Hepatocyte (in vitro differentiated cells): ENCODE measurements at regions not wholly inside any gene's neighbourhood (a gene's known extent, or its start where the extent isn't known, plus 50 kb on each side); places are given as distances from the start of the nearest gene placed in this dataset.

ENCODE experiments used
- DNase-seq: peaks from one replicate; pipeline ENCODE4 v3.0.0-alpha.2; 2016; ENCODE audit warnings: low spot score
- H2AFZ ChIP-seq: fragments of 200-600 bp; sonication (generic); 2 replicates; pipeline ENCODE4 v1.6.0; 2016; ENCODE audit warnings: antibody characterized with exemption, mild to moderate bottlenecking
- H3K27ac ChIP-seq: fragments of 200-600 bp; sonication (generic); 2 replicates; pipeline ENCODE4 v1.5.1; 2016; ENCODE audit warnings: mild to moderate bottlenecking
- H3K27me3 ChIP-seq: fragments of 200-600 bp; sonication (generic); 2 replicates; pipeline ENCODE4 v1.6.1; 2016
- H3K36me3 ChIP-seq: fragments of 200-600 bp; sonication (generic); replicated peaks from 2 replicates; pipeline ENCODE4 v1.5.1; 2016; ENCODE audit warnings: low read depth; ENCODE audit not compliant: insufficient read depth
- H3K4me1 ChIP-seq: fragments of 200-600 bp; sonication (generic); 2 replicates; pipeline ENCODE4 v1.5.1; 2016; ENCODE audit warnings: mild to moderate bottlenecking, moderate library complexity; ENCODE audit not compliant: insufficient read depth
- H3K4me2 ChIP-seq: fragments of 200-600 bp; sonication (generic); 2 replicates; pipeline ENCODE4 v1.6.0; 2016
- H3K4me3 ChIP-seq: fragments of 200-600 bp; sonication (generic); 2 replicates; pipeline ENCODE4 v1.5.1; 2016; ENCODE audit warnings: mild to moderate bottlenecking
- H3K79me2 ChIP-seq: fragments of 200-600 bp; sonication (generic); 2 replicates; pipeline ENCODE4 v1.6.0; 2017; ENCODE audit warnings: mild to moderate bottlenecking
- H3K9me2 ChIP-seq: fragments of 200-600 bp; sonication (generic); replicated peaks from 2 replicates; pipeline ENCODE4 v1.6.0; 2017; ENCODE audit warnings: mild to moderate bottlenecking; ENCODE audit not compliant: insufficient read depth
- H3K9me3 ChIP-seq: fragments of 200-600 bp; sonication (generic); 2 replicates; pipeline ENCODE4 v1.5.1; 2016; ENCODE audit warnings: low read depth, mild to moderate bottlenecking
- H4K20me1 ChIP-seq: fragments of 200-600 bp; sonication (generic); 2 replicates; pipeline ENCODE4 v1.6.0; 2016; ENCODE audit warnings: mild to moderate bottlenecking; ENCODE audit not compliant: insufficient read depth, poor library complexity, severe bottlenecking
- EZH2 ChIP-seq: fragments of 200-600 bp; sonication (generic); IDR thresholded peaks from 2 replicates; pipeline ENCODE4 v1.6.1; 2016; ENCODE audit warnings: antibody characterized with exemption, mild to moderate bottlenecking, borderline replicate concordance
- EZH2phosphoT487 ChIP-seq: fragments of 200-600 bp; sonication (generic); IDR thresholded peaks from one replicate; pipeline ENCODE4 v1.6.1; 2018; ENCODE audit warnings: antibody characterized with exemption, mild to moderate bottlenecking, low read depth, moderate library complexity; ENCODE audit not compliant: unreplicated experiment, severe bottlenecking
- WGBS: methylation state at CpG from one replicate; pipeline ENCODE4 v1.1.6; 2016; ENCODE audit warnings: low lambda C conversion rate; ENCODE audit errors: missing lambda C conversion rate; 5-methylcytosine and 5-hydroxymethylcytosine counted together
- TF ChIP-seq, protein P1 (sequence below): fragments of 200-600 bp; sonication (generic); IDR thresholded peaks from 2 replicates; pipeline ENCODE4 v1.5.1; 2016; ENCODE audit warnings: antibody characterized with exemption, mild to moderate bottlenecking; ENCODE audit not compliant: poor library complexity

- TF ChIP-seq EZH2phosphoT487 = no peak
- TF ChIP-seq, protein P1, sequence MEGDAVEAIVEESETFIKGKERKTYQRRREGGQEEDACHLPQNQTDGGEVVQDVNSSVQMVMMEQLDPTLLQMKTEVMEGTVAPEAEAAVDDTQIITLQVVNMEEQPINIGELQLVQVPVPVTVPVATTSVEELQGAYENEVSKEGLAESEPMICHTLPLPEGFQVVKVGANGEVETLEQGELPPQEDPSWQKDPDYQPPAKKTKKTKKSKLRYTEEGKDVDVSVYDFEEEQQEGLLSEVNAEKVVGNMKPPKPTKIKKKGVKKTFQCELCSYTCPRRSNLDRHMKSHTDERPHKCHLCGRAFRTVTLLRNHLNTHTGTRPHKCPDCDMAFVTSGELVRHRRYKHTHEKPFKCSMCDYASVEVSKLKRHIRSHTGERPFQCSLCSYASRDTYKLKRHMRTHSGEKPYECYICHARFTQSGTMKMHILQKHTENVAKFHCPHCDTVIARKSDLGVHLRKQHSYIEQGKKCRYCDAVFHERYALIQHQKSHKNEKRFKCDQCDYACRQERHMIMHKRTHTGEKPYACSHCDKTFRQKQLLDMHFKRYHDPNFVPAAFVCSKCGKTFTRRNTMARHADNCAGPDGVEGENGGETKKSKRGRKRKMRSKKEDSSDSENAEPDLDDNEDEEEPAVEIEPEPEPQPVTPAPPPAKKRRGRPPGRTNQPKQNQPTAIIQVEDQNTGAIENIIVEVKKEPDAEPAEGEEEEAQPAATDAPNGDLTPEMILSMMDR = no peak
- no peak for TF ChIP-seq EZH2
- no peaks in the 10 kb centered on the region for H3K4me1 ChIP-seq
Measured at GRCh38 chr4:180770265-180770664, 1472.9 kb upstream of the TENM3 start.

DNA sequence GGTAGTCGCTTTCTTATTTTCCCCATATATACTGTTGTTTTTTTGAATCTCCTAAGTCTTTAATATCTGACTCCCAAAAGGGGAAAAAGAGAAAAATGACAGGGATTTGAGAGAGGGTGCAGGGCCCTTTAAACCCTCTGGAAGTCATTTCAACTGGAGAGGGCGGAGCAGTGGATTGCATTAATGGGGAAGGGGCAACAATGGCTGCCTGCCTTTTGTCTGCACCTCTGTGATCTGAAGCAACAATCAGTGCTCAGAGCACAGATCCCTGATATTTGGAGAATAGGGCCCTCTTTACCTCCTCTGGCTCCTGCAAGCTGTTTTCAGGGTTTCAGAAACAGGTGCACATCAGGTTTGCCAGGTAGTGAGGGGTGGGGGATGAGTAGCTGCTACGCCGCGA, 1458.3 kb upstream of the TENM3 start:
- no peaks in the 10 kb centered on the region for H3K27me3 ChIP-seq
- no peak overlapping the region for H2AFZ ChIP-seq
- H3K9me3 ChIP-seq = no peaks in the 10 kb centered on the region
- no peak overlapping the region for H3K4me2 ChIP-seq
- no peaks in the 10 kb centered on the region for H3K4me1 ChIP-seq
- no peak overlapping the region for H3K4me3 ChIP-seq
- 96% methylated on average over 5 of the region's 5 CpGs for WGBS
- DNase-seq = no peak
- TF ChIP-seq, protein P1 = no peak
- TF ChIP-seq EZH2 (no peak), EZH2phosphoT487 (no peak)
- no peaks in the 10 kb centered on the region for H4K20me1 ChIP-seq
- H3K9me2 ChIP-seq = no peaks in the 10 kb centered on the region
- H3K36me3 ChIP-seq = no peaks in the 10 kb centered on the region
- no peaks in the 10 kb centered on the region for H3K79me2 ChIP-seq
- H3K27ac ChIP-seq = no peak overlapping the region

More at GRCh38 chr4:180770265-180770664, 1472.9 kb upstream of the TENM3 start:
- DNase-seq = no peak
- Histone ChIP-seq H3K27ac (no peak overlapping the region), H3K27me3 (no peaks in the 10 kb centered on the region), H4K20me1 (no peaks in the 10 kb centered on the region), H3K9me2 (no peaks in the 10 kb centered on the region), H2AFZ (no peak overlapping the region), H3K4me3 (no peak overlapping the region), H3K36me3 (no peaks in the 10 kb centered on the region), H3K79me2 (no peaks in the 10 kb centered on the region), H3K4me2 (no peak overlapping the region), H3K9me3 (no peaks in the 10 kb centered on the region)
- WGBS = 68% methylated on average over 2 of the region's 2 CpGs

GRCh38 chr4:180788729-180789128, 1454.5 kb upstream of the TENM3 start:
- Histone ChIP-seq H4K20me1 (no peaks in the 10 kb centered on the region), H3K36me3 (no peaks in the 10 kb centered on the region), H3K27ac (no peak overlapping the region), H3K79me2 (no peaks in the 10 kb centered on the region), H2AFZ (no peak overlapping the region), H3K4me1 (no peaks in the 10 kb centered on the region), H3K27me3 (no peaks in the 10 kb centered on the region), H3K9me3 (no peaks in the 10 kb centered on the region), H3K4me3 (no peak overlapping the region), H3K4me2 (no peak overlapping the region), H3K9me2 (no peaks in the 10 kb centered on the region)
- 93% methylated on average over 8 of the region's 8 CpGs for WGBS
- DNase-seq = no peak
- TF ChIP-seq, protein P1 = no peak
- TF ChIP-seq EZH2 (no peak), EZH2phosphoT487 (no peak)

DNA sequence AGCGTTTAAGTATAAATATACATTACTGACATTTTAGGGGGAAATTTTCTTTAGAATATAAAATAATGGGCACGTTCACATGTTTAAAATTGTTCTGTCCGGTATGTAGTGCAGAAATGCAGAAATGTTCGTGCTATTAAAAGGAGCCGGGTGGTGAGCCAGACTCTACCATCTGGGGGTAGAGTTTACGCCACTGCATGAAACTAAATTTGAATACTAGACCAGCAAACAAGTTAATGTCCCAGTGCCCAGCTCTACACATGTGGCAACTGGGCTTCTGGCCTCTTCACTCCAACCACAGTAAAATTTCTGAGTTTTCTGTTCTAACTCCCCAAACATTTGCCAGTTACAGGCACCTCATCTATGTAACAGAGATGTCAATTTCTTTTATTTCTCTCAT, 1453.3 kb upstream of the TENM3 start:
- no peak overlapping the region for H3K4me3 ChIP-seq
- H4K20me1 ChIP-seq = no peaks in the 10 kb centered on the region
- H3K4me1 ChIP-seq = no peaks in the 10 kb centered on the region
- H3K9me2 ChIP-seq = no peaks in the 10 kb centered on the region
- WGBS = 93% methylated on average over 6 of the region's 6 CpGs
- H3K9me3 ChIP-seq = no peaks in the 10 kb centered on the region
- no peak overlapping the region for H2AFZ ChIP-seq
- no peak overlapping the region for H3K27ac ChIP-seq
- TF ChIP-seq, protein P1 = no peak
- TF ChIP-seq EZH2 (no peak), EZH2phosphoT487 (no peak)
- H3K4me2 ChIP-seq = no peak overlapping the region
- no peaks in the 10 kb centered on the region for H3K36me3 ChIP-seq
- no peaks in the 10 kb centered on the region for H3K79me2 ChIP-seq
- DNase-seq = no peak
- H3K27me3 ChIP-seq = no peaks in the 10 kb centered on the region
